WERI-Rb-1 (cell line): ENCODE measurements at regions not wholly inside any gene's neighbourhood (a gene's known extent, or its start where the extent isn't known, plus 50 kb on each side); places are given as distances from the start of the nearest gene placed in this dataset.

Experiments used
- DNase-seq: peaks from one replicate; pipeline ENCODE4 v3.0.0-alpha.2; 2020
- H3K27ac ChIP-seq: fragments of 250-450 bp; sonication (Bioruptor Pico); 2 replicates; pipeline ENCODE4 v1.5.1; 2020; ENCODE audit warnings: mild to moderate bottlenecking, moderate library complexity
- H3K27me3 ChIP-seq: fragments of 250-450 bp; sonication (Bioruptor Pico); 2 replicates; pipeline ENCODE4 v1.5.1; 2021; ENCODE audit warnings: mild to moderate bottlenecking, low read depth, moderate library complexity; ENCODE audit not compliant: insufficient read depth, severe bottlenecking
- H3K36me3 ChIP-seq: fragments of 250-450 bp; sonication (Bioruptor Pico); 2 replicates; pipeline ENCODE4 v1.5.1; 2020; ENCODE audit warnings: mild to moderate bottlenecking, moderate library complexity
- H3K4me3 ChIP-seq: 2 replicates; pipeline ENCODE4 v1.5.1; 2011; ENCODE audit warnings: low read depth, mild to moderate bottlenecking, control low read depth, low read length
- H3K9me3 ChIP-seq: fragments of 250-450 bp; sonication (Bioruptor Pico); 2 replicates; pipeline ENCODE4 v1.5.1; 2021; ENCODE audit warnings: mild to moderate bottlenecking, moderate library complexity; ENCODE audit not compliant: severe bottlenecking
- TF ChIP-seq, protein P1 (sequence below): IDR thresholded peaks from 2 replicates; pipeline ENCODE4 v1.5.1; 2011; ENCODE audit warnings: low read depth, mild to moderate bottlenecking, control low read depth, inconsistent platforms, low read length

DNA sequence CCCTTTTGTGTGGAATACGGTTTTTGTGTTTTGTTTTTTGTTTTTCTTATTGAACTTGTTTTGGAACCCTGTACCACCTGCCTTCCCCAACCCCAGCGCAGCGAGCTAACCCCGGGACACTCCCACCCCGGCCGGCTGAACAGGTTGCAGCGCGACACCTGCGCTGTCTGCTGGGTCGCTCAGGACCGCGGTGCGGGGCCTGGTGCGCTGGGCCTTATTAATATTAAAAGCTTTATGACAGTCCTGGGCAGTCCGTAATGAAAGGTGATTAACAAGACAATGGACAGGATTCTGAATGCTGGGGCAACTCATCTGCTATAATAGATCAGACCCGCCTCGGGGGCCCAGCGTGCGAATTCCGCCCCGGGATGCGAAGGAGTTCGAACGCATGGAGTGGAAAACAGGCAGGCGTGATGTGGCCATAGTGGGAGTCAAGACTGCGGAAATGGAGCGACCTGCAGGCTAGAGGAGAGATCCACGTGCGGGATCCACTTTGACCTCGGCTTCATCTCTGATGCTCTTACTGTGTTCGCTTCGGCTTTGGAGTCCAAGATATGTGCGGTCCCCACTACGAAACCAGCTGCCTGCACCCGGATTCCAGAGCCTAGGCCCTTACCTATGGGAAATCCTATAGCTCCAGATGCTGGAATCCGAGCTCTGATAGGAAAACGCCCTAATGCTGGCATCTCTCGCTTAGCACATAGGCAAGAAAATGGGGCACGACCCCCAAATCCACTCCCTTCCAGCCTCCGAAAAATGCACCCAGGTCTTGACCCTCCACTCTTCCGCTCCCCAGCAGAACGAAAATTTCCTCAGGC lies 69.0 kb upstream of the TMEM33 start:
- H3K9me3 ChIP-seq = no peaks in the 10 kb centered on the region
- no peaks in the 10 kb centered on the region for H3K36me3 ChIP-seq
- no peak overlapping the region for H3K27ac ChIP-seq
- H3K4me3 ChIP-seq = no peak overlapping the region
- no peak for DNase-seq
- no peaks in the 10 kb centered on the region for H3K27me3 ChIP-seq
- TF ChIP-seq, protein P1, sequence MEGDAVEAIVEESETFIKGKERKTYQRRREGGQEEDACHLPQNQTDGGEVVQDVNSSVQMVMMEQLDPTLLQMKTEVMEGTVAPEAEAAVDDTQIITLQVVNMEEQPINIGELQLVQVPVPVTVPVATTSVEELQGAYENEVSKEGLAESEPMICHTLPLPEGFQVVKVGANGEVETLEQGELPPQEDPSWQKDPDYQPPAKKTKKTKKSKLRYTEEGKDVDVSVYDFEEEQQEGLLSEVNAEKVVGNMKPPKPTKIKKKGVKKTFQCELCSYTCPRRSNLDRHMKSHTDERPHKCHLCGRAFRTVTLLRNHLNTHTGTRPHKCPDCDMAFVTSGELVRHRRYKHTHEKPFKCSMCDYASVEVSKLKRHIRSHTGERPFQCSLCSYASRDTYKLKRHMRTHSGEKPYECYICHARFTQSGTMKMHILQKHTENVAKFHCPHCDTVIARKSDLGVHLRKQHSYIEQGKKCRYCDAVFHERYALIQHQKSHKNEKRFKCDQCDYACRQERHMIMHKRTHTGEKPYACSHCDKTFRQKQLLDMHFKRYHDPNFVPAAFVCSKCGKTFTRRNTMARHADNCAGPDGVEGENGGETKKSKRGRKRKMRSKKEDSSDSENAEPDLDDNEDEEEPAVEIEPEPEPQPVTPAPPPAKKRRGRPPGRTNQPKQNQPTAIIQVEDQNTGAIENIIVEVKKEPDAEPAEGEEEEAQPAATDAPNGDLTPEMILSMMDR = no peak

DNA sequence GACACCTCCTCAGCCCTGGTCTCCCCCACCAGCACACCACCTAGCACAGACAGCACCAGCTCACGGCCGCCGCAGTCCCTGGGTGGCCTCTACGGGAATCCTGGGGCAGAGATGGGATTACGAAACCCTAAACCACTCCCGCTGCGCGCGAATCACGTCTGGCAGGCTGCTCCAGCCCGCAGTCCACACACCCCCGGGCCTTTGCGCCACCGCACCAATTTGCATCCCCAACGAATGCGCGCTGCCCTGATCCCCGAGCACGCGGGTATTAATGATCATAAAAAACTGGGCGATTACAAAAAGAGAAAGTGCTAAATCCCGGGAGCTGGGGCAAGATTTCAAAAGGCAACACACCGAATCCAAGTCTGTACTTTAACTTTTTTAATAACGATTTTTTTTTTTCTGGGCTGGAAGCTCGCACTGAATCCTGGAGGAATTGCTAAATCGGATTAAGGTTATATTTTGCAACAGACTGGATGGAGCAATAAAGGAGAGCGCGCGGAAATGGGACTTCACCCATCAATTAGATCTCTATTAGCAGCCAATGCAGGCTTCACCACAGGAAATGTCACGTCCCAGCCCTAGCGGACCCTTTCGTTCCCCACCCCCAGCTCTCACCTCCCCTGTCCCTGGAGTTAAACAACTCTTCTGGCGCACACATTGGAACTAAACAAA lies 69.8 kb upstream of the TMEM33 start:
- DNase-seq = no peak
- H3K4me3 ChIP-seq = no peak overlapping the region
- TF ChIP-seq, protein P1 = no peak
- no peaks in the 10 kb centered on the region for H3K36me3 ChIP-seq
- no peaks in the 10 kb centered on the region for H3K9me3 ChIP-seq
- no peak overlapping the region for H3K27ac ChIP-seq
- H3K27me3 ChIP-seq = no peaks in the 10 kb centered on the region

DNA sequence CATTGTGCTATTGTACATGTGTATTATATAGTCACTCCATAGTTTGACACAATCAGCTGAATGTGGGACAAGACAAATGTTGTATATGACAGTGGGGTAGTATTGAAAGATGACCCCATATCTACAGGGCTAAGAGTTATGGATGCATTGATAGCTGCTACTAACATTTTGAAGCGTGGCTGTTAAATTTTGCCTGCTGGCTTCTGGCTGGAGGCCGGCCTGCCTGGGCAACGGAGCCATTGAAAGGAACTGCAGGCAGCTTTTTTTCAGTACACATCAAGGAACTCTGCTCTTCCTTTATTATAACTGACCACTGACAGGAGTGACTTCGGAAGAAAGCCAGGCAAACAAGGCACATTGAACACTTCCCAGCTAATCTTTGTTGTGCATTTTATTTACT lies 76.1 kb upstream of the TMEM33 start:
- TF ChIP-seq, protein P1 = no peak
- no peaks in the 10 kb centered on the region for H3K27me3 ChIP-seq
- no peaks in the 10 kb centered on the region for H3K9me3 ChIP-seq
- no peak overlapping the region for H3K27ac ChIP-seq
- H3K4me3 ChIP-seq = no peak overlapping the region
- H3K36me3 ChIP-seq = no peaks in the 10 kb centered on the region
- no peak for DNase-seq

DNA sequence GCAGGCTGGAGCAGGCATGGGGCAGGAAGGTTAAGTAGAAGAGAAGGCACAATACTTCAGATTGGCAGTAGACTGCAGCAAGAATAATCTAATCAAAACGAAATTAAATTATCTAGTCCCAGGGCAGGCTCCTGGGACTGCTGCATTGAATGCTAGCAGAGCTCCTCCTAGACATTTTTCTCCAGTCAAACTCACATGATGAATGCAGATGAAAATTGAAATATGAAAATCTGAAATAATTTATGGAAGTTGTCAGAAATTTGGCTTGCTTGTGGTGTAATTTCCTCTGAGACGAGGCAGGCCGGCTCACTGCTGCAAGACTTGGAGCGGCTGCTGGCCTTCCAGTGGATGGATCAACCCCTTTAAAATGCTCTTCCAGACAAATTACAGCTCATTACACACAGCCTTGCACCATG lies 78.0 kb upstream of the TMEM33 start:
- Histone ChIP-seq H3K27me3 (no peaks in the 10 kb centered on the region), H3K27ac (no peak overlapping the region), H3K36me3 (no peaks in the 10 kb centered on the region), H3K9me3 (no peaks in the 10 kb centered on the region), H3K4me3 (no peak overlapping the region)
- no peak for DNase-seq
- TF ChIP-seq, protein P1 = no peak

DNA sequence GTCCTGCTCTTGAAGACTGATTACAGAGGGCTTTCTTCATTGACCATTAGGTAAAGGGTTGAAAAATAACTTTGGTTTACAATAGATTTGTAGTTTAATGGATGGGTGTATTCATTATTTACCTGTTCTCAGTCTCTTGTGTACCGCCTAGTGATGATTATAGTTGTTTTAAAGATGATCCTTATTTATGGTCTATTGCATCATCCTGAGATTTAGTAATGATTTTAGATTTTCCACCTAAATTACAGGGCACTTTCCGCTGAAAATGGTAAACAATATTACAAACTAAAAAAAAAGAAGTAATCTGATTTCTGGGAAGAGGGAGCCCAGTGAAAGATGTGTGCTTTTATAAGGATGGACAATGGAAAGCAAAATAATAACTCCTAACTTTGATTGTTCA lies 78.4 kb upstream of the TMEM33 start:
- TF ChIP-seq, protein P1 = no peak
- Histone ChIP-seq H3K36me3 (no peaks in the 10 kb centered on the region), H3K4me3 (no peak overlapping the region), H3K9me3 (no peaks in the 10 kb centered on the region), H3K27me3 (no peaks in the 10 kb centered on the region), H3K27ac (no peak overlapping the region)
- DNase-seq = no peak
